ENCODE measurements at regions not wholly inside any gene's neighbourhood (a gene's known extent, or its start where the extent isn't known, plus 50 kb on each side); places are given as distances from the start of the nearest gene placed in this dataset.
A peak's percentile ranks its signal among the peaks of the same experiment; 100 is the strongest.

DNA sequence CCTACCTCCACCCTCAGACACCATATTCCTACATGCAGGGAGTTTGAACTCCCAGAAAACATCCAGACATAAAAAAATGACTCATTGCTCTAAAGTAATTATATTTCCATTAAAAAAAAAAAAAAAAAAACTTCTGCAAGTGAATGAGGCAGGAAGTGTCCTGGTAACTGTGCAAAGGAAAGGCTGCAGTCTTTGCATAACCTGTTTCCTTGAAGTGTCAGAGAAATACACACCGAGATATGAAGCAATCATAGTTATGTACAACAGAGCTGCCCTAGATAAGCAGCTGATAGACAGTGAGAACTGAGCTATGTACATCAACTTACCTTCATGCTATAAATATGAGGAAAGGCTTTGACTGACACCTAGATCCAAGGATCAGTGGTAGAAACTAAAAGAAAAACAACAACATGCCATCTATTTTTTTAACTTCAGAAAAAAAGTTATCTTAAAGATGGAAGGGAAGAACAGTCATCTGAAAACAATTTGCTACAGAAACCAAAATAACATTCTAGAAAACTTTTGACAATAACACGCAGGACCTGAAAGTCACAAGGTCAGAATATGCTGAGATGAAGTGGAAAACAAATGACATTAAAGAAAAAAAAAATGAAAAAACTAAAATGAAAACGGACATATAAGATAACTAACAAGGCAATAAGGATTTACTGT, 263.2 kb downstream of the SEC23A start:
- no peaks in the 10 kb centered on the region for H4K20me1 ChIP-seq
- H3K4me1 ChIP-seq = no peaks in the 10 kb centered on the region; a peak in 1 of 20 replicates
- no peaks in the 10 kb centered on the region for H3K9me3 ChIP-seq (replicated peaks in 1 of 11)
- H3K9ac ChIP-seq = no peak overlapping the region
- H3K27me3 ChIP-seq = no peaks in the 10 kb centered on the region
- no peak overlapping the region for H3K4me3 ChIP-seq
- TF ChIP-seq Cebpa-rat (IDR thresholded peaks at IDR 0.05) = no peak
- no peak overlapping the region for H3K27ac ChIP-seq
- H3K4me2 ChIP-seq = no peak overlapping the region
- no peaks in the 10 kb centered on the region for H3K36me3 ChIP-seq

DNA sequence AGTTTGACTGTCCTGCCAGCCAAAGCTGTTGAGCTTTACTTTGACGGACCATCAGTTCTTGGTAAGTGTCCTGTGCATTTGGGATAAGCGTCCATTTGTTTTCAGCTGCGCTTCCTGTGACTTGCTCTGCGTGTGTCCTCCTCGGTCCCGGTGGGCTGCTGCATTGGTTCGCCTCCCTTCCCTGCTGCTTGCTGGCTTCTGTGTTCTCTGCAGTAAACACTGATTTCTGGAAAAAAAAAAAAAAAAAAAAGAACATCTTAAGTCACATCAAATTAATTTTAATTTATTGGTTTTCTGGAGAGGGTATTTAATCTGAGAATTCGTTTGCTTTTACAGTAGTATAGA, 264.1 kb downstream of the SEC23A start:
- Histone ChIP-seq H4K20me1 (no peaks in the 10 kb centered on the region), H3K27me3 (no peaks in the 10 kb centered on the region), H3K4me3 (no peak overlapping the region), H3K36me3 (no peaks in the 10 kb centered on the region), H3K9ac (no peak overlapping the region), H3K9me3 (replicated peaks in 1 of 11) (no peaks in the 10 kb centered on the region), H3K4me2 (no peak overlapping the region), H3K27ac (no peak overlapping the region), H3K4me1 (no peaks in the 10 kb centered on the region; a peak in 1 of 20 replicates)
- no peak for TF ChIP-seq Cebpa-rat (IDR thresholded peaks at IDR 0.05)

DNA sequence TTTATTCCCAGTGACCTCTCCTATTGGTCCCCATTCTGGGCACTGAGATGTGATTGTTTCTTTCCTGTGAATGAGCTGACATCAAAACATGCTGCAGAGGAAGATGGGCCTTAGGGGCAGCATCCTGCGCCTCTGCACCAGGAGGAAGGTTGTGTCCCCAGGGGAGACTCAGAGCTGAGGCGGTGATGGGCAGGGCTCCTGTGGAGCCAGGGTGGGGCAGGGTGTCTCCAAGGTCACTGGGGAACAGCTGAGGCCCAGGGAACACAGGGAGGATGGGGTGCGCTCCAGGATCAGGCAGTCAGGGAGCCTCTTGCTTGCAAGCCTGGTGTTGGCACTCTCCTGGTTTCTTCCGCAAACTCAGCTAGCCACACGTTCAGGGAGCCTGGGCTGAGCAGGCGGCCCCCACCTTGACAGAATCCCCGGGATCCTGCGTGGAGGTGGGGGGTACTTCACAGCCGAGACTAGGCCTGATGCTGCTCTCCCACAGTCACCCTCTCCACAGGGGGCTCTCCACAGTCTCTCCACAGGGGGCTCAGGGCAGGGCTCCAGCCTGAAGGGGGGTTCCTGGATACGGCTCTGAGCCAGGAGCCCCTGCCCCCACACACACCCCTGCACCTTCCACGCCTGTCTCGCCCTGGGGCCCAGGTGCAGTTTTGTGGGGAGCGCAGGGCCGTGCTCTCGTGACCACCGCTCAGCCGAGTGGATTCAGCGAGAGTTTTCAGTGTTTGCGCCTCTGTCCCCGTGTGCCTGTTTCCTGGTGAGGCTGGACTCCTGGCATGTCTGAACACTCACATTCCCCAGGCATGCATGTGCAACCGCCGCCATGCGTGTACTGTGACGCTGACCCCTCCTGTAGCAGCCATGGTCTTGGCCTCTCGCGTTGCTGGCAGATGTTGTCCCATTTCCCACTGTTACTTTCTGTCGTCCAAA, 264.7 kb downstream of the SEC23A start:
- Histone ChIP-seq H3K4me3 (no peak overlapping the region), H3K27ac (no peak overlapping the region), H3K36me3 (no peaks in the 10 kb centered on the region), H3K9me3 (replicated peaks in 1 of 11) (no peaks in the 10 kb centered on the region), H4K20me1 (no peaks in the 10 kb centered on the region), H3K27me3 (no peaks in the 10 kb centered on the region), H3K9ac (no peak overlapping the region), H3K4me2 (no peak overlapping the region), H3K4me1 (no peaks in the 10 kb centered on the region; a peak in 1 of 20 replicates)
- TF ChIP-seq Cebpa-rat (IDR thresholded peaks at IDR 0.05) = no peak

DNA sequence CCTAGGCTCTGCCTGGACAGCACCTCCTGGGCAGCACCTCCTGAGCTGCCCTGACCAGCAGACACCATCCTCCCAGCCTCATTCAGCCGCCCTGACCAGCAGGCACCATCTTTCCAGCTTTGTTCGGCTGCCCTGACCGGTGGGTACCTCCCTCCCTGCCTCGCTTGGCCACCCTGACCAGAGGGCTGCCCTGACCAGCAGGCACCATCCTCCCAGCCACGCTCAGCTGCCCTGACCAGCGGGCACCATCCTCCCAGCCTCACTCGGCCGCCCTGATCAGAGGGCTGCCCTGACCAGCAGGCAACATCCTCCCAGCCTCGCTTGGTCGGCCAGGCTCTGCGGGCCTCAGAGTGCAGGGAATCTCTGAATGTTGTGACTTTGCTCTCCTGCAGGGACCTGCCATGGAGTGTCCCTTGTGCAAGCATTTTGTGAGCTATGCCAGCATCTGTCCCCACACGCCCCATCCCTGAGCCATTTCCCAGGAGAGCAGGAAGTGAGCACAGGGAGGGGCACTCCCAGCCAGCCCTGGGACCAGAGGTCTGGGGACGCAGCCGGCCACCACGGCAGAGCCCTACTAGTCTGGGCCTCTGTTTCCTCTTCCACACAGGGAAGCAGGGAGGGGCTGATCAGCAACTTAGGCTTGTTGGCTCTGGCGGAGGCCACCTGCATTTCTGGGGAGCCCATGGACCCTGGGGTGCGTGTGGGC, 265.5 kb downstream of the SEC23A start:
- no peak overlapping the region for H3K4me3 ChIP-seq
- no peaks in the 10 kb centered on the region for H3K36me3 ChIP-seq
- no peaks in the 10 kb centered on the region for H4K20me1 ChIP-seq
- no peak for TF ChIP-seq Cebpa-rat (IDR thresholded peaks at IDR 0.05)
- no peak overlapping the region for H3K4me2 ChIP-seq
- no peaks in the 10 kb centered on the region for H3K27me3 ChIP-seq
- H3K27ac ChIP-seq = no peak overlapping the region
- H3K4me1 ChIP-seq = no peaks in the 10 kb centered on the region; a peak in 1 of 20 replicates
- H3K9ac ChIP-seq = no peak overlapping the region
- H3K9me3 ChIP-seq (replicated peaks in 1 of 11) = no peaks in the 10 kb centered on the region

DNA sequence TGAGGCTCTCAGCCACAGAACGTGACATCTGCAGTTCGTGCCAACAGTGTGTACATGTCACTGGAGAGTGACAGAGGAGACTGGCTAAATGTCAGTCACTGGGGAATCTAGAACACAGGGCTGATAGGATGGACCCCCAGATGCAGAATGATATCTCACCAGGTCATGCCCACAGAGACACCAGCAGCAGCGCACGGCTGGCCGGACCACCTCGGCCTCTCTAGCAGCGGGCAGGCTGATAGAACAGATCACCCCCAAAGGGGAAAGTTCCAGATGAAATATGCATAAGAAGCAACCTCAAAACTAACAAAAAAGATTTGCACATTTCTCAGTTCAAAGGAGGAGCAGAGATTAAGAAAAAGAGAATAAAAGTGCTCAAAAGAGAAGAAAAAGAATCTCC, 266.5 kb downstream of the SEC23A start:
- Histone ChIP-seq H3K27ac (no peak overlapping the region), H3K27me3 (no peaks in the 10 kb centered on the region), H3K4me1 (no peaks in the 10 kb centered on the region; a peak in 1 of 20 replicates), H4K20me1 (no peaks in the 10 kb centered on the region), H3K4me2 (no peak overlapping the region), H3K9ac (no peak overlapping the region), H3K4me3 (no peak overlapping the region), H3K9me3 (replicated peaks in 1 of 11) (no peaks in the 10 kb centered on the region), H3K36me3 (no peaks in the 10 kb centered on the region)
- no peak for TF ChIP-seq Cebpa-rat (IDR thresholded peaks at IDR 0.05)

DNA sequence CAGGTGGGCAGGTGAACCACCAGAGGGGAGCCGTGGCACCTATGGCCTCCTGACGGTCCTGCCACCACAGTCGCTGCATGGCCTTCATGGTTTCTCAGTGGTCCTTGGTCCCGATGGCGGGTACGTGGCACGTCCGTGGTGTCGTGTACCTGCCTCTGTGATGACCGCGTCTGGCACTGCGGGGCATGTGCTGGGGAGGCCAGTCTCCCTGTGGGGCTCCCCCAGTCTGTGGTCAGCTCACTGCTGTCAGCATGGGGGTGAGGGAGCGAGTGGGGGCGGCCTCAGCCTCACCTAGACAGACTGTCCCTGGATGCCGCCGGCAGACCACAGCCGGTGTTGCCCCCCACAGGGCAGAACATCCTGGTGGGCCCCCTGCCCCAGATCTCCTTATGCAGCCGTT, 267.2 kb downstream of the SEC23A start:
- no peak overlapping the region for H3K9ac ChIP-seq
- no peaks in the 10 kb centered on the region for H4K20me1 ChIP-seq
- no peaks in the 10 kb centered on the region for H3K9me3 ChIP-seq (replicated peaks in 1 of 11)
- no peak for TF ChIP-seq Cebpa-rat (IDR thresholded peaks at IDR 0.05)
- H3K36me3 ChIP-seq = no peaks in the 10 kb centered on the region
- no peaks in the 10 kb centered on the region; a peak in 1 of 20 replicates for H3K4me1 ChIP-seq
- no peaks in the 10 kb centered on the region for H3K27me3 ChIP-seq
- H3K27ac ChIP-seq = no peak overlapping the region
- no peak overlapping the region for H3K4me2 ChIP-seq
- no peak overlapping the region for H3K4me3 ChIP-seq

DNA sequence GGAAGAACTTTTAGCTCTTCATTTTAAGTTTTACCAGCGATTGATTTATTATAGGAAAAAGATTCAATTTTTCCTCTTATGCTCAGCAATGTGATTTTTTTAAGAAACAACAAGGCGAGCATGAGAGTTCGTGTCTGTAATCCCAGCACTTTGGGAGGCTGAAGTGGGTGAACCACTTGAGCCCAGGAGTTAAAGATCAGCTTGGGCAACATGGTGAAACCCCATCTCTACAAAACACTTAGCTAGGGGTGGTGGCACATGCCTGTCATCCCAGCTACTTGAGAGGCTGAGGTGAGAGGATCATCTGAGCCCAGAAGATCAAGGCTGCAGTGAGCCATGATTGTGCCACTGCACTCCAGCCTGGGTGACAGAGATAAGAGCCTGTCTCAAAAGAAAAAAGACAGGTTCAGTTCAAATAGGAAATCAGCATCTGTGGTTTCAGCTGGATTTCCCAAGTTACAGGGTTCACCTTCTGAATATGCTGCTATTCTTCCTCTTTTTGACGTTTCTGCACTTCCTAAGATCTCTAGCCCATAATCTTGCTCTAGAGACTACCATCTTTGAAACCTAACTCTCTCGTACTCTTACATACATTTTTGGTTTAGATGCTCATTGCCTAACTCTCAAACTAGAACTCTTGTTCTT, 274.7 kb downstream of the SEC23A start:
- no peaks in the 10 kb centered on the region for H3K27me3 ChIP-seq
- no peaks in the 10 kb centered on the region for H3K9me3 ChIP-seq (replicated peaks in 1 of 11)
- H3K9ac ChIP-seq = no peak overlapping the region
- H3K27ac ChIP-seq = no peak overlapping the region
- H4K20me1 ChIP-seq = no peaks in the 10 kb centered on the region
- peak overlapping the region in 7 of 11 experiments; percentile 4 to 39 (median 13); a peak in 8 of 22 replicates for H3K4me2 ChIP-seq
- H3K4me1 ChIP-seq = peaks cover 0 to 7% (median 4%) of the 10 kb centered on the region in 10 experiments; a peak in 8 of 20 replicates
- H3K4me3 ChIP-seq = no peak overlapping the region
- TF ChIP-seq Cebpa-rat (IDR thresholded peaks at IDR 0.05) = no peak
- no peaks in the 10 kb centered on the region for H3K36me3 ChIP-seq

DNA sequence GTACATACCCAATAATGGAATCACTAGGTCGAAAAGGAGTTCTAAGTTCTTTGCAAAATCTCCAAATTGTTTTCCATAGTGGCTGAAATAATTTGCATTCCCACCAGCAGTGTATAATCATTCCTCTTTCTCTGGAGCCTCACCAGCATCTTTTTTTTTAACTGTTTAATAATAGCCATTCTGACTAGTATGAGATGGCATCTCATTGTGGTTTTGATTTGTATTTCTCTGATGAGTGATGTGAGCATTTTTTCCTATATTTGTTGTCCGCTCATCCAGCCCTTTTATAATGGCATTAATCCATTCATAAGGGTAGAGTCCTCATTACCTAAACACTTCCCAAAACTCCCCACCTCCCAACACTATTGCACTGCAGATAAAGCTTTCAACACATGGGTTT, 278.3 kb downstream of the SEC23A start:
- no peak for TF ChIP-seq Cebpa-rat (IDR thresholded peaks at IDR 0.05)
- no peaks in the 10 kb centered on the region for H4K20me1 ChIP-seq
- no peak overlapping the region for H3K9ac ChIP-seq

DNA sequence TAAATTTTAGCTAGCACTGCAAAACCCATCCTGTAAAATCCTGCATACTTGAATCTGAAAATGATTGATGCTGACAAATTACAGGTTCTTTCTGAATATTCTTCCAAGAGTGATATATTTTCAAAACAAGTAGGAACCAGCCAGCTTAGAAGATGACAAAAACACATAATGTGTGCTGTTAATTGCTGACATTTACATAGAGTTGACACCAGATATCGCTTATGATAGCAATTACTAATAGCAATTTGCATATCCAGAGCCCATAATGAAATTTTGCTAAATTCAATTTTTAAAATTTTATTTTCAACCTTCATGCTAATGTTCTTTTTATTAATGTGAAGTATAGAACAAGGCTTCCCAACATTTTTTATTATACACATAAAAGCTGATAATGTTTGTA, 284.5 kb downstream of the SEC23A start:
- no peaks in the 10 kb centered on the region for H3K36me3 ChIP-seq
- H4K20me1 ChIP-seq = no peaks in the 10 kb centered on the region
- no peaks in the 10 kb centered on the region for H3K27me3 ChIP-seq
- H3K4me2 ChIP-seq = no peak overlapping the region
- no peak overlapping the region for H3K9ac ChIP-seq
- H3K4me3 ChIP-seq = no peak overlapping the region
- no peaks in the 10 kb centered on the region for H3K9me3 ChIP-seq (replicated peaks in 1 of 11)
- no peaks in the 10 kb centered on the region for H3K4me1 ChIP-seq
- TF ChIP-seq Cebpa-rat (IDR thresholded peaks at IDR 0.05) = no peak
- no peak overlapping the region for H3K27ac ChIP-seq

More for the DNA sequence above, 278.3 kb downstream of the SEC23A start:
- Histone ChIP-seq H3K4me2 (no peak overlapping the region), H3K27me3 (no peaks in the 10 kb centered on the region), H3K9me3 (replicated peaks in 1 of 11) (no peaks in the 10 kb centered on the region), H3K4me1 (peaks cover 0 to 7% (median 4%) of the 10 kb centered on the region in 10 experiments; a peak in 8 of 20 replicates), H3K36me3 (no peaks in the 10 kb centered on the region), H3K27ac (no peak overlapping the region), H3K4me3 (no peak overlapping the region)
